ENCODE measurements at regions not wholly inside any gene's neighbourhood (a gene's known extent, or its start where the extent isn't known, plus 50 kb on each side); places are given as distances from the start of the nearest gene placed in this dataset.

DNA sequence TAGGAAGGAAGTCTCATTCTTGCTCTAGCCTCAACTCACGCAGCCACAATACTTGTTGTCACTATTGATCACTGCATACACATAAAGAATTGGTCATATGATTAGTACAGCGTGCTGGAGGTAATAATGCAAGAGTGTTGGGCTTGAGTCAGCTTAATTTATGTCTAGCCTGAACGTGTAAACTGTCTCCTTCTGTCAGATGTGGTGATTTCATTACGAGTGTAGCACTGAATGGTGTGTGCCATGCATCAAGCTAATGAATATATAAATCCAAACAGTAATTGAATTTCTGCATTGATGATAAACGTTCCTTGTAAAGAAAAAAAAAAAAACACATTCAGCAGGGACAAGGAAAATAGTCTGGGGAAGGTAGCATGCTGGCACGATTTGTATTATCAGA is 396.2 kb upstream of the RAG2 start:
- Histone ChIP-seq H4K91ac (ENCODE audit: insufficient read length, low read depth, low read length) (no peak overlapping the region), H2BK15ac (ENCODE audit: low read depth, low read length) (no peak overlapping the region), H3K56ac (ENCODE audit: insufficient read length, low read depth, low read length) (no peak overlapping the region), H3K9me3 (ENCODE audit: control insufficient read depth, low read depth, low read length) (no peaks in the 10 kb centered on the region), H2BK120ac (ENCODE audit: low read depth, low read length, poor library complexity, severe bottlenecking) (no peak overlapping the region), H3K79me1 (ENCODE audit: insufficient read depth, low read depth, low read length, poor library complexity, severe bottlenecking) (no peaks in the 10 kb centered on the region), H2BK5ac (ENCODE audit: insufficient read length, low read length) (no peak overlapping the region), H3K18ac (ENCODE audit: insufficient read length, low read depth, low read length) (no peak overlapping the region), H3K23ac (ENCODE audit: insufficient read length, low read depth, low read length) (no peak overlapping the region), H2BK12ac (ENCODE audit: insufficient read length, low read depth, low read length) (no peak overlapping the region), H3K23me2 (ENCODE audit: insufficient read length, low read depth, low read length, poor library complexity, severe bottlenecking) (no peaks in the 10 kb centered on the region), H2AFZ (ENCODE audit: low read length) (no peak overlapping the region), H3K27me3 (ENCODE audit: insufficient read depth, low read length) (no peaks in the 10 kb centered on the region), H3K14ac (ENCODE audit: insufficient read depth, low read length) (no peak overlapping the region), H3K27ac (ENCODE audit: insufficient read length, low read depth, low read length) (no peak overlapping the region), H2BK20ac (ENCODE audit: low read depth, low read length, poor library complexity, severe bottlenecking) (no peak overlapping the region), H3T11ph (ENCODE audit: low read length) (no peak overlapping the region), H3K79me2 (ENCODE audit: insufficient read depth, low read length) (no peaks in the 10 kb centered on the region), H3K4ac (ENCODE audit: low read depth, low read length) (no peak overlapping the region), H4K20me1 (ENCODE audit: control insufficient read depth, insufficient read depth, insufficient read length) (no peaks in the 10 kb centered on the region), H4K5ac (ENCODE audit: insufficient read length, low read depth, low read length) (no peak overlapping the region), H3K4me2 (ENCODE audit: insufficient read depth, insufficient read length, low read length) (no peak overlapping the region), H3K9ac (ENCODE audit: extremely low read depth, insufficient read length, low read length) (no peak overlapping the region), H2AK5ac (ENCODE audit: insufficient read length, low read length) (no peak overlapping the region), H3K4me1 (ENCODE audit: insufficient read depth, low read length) (no peaks in the 10 kb centered on the region; the same call in 1 of the 2 replicates), H4K8ac (replicated peaks; ENCODE audit: insufficient read length, low read depth, low read length) (no peak overlapping the region)
- Mint-ChIP-seq H3K36me3 (ENCODE audit: insufficient read depth in 1 of 3, low read depth in 3 of 3) (no peaks in the 10 kb centered on the region), H3K4me1 (no peaks in the 10 kb centered on the region), H3K9me3 (peaks cover 0 to 3% of the 10 kb centered on the region in 2 experiments; a peak in 1 of 5 replicates), H3K4me3 (no peak overlapping the region), H3K27ac (no peak overlapping the region), H3K27me3 (ENCODE audit: low read depth) (no peaks in the 10 kb centered on the region)
- TF ChIP-seq, protein P1, sequence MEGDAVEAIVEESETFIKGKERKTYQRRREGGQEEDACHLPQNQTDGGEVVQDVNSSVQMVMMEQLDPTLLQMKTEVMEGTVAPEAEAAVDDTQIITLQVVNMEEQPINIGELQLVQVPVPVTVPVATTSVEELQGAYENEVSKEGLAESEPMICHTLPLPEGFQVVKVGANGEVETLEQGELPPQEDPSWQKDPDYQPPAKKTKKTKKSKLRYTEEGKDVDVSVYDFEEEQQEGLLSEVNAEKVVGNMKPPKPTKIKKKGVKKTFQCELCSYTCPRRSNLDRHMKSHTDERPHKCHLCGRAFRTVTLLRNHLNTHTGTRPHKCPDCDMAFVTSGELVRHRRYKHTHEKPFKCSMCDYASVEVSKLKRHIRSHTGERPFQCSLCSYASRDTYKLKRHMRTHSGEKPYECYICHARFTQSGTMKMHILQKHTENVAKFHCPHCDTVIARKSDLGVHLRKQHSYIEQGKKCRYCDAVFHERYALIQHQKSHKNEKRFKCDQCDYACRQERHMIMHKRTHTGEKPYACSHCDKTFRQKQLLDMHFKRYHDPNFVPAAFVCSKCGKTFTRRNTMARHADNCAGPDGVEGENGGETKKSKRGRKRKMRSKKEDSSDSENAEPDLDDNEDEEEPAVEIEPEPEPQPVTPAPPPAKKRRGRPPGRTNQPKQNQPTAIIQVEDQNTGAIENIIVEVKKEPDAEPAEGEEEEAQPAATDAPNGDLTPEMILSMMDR (conservative IDR thresholded peaks at IDR 0.05), result no peak
- no CpG with 5 or more reads among the region's 6 CpGs for WGBS (ENCODE audit: extremely low coverage, insufficient read length, low lambda C conversion rate)
- DNase-seq, result no peak
